OCI-M1 (cell line): ENCODE measurements at regions not wholly inside any gene's neighbourhood (a gene's known extent, or its start where the extent isn't known, plus 50 kb on each side); places are given as distances from the start of the nearest gene placed in this dataset.
A peak's percentile ranks its signal among the peaks of the same experiment; 100 is the strongest.
"Not testable (repeated sequence)": the region's sequence is repeated elsewhere in the genome, so short reads cannot be mapped to it uniquely, and the experiment has no call there.

ENCODE experiments used
- DNase-seq: peaks from one replicate; lab custom pipeline; 2025; lab: John Stamatoyannopoulos, UW

DNA sequence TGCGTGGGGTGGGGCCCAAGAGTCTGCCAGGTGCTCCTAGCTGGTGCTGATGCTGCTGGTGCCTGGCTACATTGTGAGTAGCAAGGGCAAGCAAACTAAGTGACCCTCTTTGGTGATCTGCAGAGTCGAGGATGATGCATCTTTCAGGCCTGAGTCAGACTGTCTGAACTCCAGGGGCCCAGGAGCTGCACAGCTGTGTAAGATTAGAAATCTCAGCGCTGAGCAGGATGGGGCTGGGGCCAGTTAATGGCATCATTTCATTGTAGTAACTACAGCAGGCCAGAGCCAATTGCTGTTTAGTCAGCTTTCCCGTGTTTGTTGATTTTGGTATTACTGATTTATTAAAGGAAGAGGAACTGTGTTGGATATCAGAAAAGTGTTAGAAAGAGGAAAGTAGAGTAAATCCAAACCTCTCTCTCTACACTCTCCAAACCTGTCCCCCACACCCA lies 365.2 kb downstream of the PAX1 start:
- no peak for DNase-seq

DNA sequence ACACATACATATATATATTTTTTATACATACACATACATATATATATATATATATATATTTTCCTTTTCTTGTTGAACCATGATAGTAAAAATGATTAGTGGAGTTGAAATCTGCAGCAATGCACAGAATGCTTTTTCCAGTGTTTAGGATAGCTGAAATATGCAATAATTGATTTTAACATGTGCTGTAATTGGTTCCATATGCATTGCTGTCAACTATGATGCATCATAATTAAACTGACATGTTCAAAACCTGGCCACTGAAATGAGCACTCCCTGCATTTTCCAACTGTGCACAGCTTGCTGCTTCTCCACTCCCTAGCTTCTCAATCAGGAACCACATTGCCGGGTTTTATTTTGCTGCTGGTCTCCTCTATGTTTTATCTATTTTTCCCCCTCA lies 358.3 kb downstream of the PAX1 start:
- DNase-seq: no peak

DNA sequence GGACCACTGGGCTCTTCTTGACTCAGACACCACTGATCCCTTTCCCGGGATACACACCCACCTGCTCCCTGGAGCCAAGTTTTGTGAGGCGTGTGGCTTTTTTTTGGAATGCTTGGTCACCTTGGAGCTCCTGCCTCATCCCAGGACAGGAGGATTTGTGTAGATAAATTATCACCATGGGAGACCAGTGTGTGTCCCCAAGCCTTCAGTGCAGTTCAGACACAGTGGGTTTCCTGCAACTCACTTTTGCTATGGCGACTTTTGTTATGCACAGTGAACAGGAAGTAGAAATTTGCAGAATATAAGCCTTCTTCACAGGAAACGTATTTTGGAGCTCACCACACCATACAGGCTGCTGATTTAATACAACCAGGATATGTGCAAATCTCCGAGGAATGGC lies 357.4 kb downstream of the PAX1 start:
- DNase-seq: no peak

DNA sequence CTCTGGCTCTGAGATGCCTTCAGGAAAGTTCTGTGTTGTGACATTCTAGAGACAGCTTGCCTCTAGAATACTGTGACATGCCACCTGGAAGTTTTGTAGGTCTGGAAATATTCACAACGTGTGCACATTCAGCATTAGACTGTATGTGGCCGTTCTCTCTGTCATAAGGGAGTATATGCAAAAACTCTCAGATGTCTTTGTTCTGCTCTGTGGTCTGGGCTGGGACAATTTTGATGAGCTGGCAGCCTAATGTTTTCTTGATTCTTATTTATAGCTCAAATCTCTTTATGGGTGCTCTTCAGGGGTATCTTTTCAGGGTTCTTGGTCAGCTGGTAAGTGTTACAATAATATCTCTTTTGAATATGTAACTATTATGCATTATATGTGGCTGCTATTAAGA lies 355.1 kb downstream of the PAX1 start:
- DNase-seq: no peak

DNA sequence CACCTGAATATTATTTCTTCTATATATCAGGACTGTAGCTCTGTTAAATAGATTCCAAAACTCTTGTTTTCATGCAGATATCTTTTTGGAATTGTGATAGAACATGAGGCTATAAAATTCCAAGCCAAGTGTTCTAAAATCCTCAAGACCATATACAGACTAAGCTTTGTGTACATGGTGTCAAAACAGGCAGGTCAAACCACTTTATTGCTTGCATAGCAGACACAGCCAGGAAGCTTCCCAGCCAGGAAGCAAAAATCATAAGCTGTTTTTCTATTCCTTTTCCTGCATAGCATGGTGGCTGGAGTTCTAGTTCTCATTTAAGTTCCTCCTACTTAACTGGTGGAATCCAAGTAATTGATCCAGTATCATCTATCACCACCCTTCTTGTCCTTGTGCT lies 353.3 kb downstream of the PAX1 start:
- no peak for DNase-seq

GRCh38 chr20:22055981-22056380 lies 350.5 kb downstream of the PAX1 start:
- no peak for DNase-seq

DNA sequence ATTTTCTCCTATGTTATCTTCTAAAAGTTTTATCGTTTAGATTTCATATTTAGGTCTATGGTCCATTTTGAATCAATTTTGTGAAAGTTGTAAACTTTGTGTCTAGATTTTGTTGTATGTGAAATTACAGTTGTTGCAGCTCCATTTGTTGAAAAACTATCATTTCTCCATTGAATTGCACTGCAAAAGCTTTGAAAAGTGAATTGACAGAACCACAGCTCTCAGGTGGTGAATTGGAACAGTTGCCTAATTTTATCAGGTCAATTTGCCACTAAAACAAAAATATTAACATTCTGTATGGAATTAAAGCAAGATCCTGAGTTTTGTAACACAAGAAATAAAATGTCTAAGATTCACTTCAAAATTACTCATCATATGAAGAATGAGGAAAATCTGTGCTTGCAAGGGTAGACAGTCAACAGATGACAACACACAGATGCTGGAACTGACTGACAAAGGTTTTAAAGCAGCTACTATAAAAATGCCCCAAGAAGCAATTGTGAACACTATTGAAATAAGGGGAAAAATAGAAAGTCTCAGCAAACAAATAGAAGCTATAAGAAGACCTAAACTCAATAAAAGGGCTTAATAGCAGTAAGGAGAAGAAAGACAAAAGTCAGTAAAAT lies 346.7 kb downstream of the PAX1 start:
- no peak for DNase-seq

GRCh38 chr20:22045956-22046507 lies 340.6 kb downstream of the PAX1 start:
- DNase-seq: not testable (repeated sequence)

DNA sequence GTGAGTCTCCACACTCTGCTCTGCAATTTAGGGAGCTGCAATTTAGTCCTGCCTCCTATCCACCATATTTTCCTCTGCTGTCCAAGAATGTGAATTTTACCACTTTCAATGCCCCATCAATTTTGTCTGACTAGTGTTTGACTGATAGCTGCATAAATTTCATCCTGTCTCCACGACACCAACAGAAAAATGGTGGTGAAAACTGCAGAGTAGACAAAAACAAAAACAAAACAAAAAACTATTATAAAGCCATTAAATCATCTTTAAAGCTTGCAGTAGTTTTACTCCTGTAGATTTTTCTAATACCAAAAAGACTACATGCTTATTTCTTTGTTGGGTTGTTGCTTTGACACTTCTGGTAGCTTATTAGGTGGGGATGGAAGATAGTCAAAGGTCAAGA lies 322.0 kb downstream of the PAX1 start:
- DNase-seq: no peak

- no peak for DNase-seq
Measured at GRCh38 chr20:22020201-22020600, 314.7 kb downstream of the PAX1 start.

GRCh38 chr20:22008456-22008855 lies 303.0 kb downstream of the PAX1 start:
- no peak for DNase-seq

DNA sequence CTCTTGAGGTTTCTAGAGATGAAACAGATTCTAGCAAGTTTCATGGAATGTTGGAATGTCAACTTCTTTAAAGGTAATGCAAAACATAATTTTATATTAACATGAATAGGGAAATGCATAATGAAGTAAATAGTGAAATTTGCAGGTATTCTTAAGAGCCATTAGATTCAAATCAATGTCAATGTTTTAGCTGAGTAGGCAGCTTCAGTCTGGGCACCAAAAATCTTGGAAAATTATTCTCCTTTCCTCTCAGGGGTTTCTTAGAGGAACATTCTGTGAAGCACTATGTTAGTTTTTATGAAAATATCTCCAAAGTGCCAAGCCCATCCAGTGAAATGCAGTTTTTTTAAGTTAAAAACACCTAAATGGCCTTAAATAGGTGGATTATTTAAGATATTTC lies 300.8 kb downstream of the PAX1 start:
- no peak for DNase-seq

DNA sequence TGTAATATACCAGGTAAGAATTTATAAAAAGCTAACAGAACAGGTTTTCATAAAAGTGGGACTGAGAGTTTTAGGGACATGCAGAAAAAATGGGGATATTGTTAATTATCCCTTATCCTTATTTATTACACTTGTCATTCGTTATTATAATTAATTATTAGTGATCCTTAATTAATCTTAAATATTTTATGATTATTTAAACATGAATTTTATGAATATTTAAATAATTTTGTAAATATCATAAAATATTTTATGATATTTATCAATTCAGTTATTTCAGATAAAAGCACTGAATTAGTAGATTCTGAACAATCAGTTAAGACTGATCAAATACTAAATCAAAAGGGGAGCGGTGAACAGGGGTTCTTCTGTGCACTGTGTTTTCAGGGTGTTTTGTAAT lies 300.1 kb downstream of the PAX1 start:
- no peak for DNase-seq

- peak; percentile 58 for DNase-seq
Measured at GRCh38 chr20:22004946-22005345, 299.5 kb downstream of the PAX1 start.

GRCh38 chr20:22003680-22004079 lies 298.2 kb downstream of the PAX1 start:
- DNase-seq: no peak

DNA sequence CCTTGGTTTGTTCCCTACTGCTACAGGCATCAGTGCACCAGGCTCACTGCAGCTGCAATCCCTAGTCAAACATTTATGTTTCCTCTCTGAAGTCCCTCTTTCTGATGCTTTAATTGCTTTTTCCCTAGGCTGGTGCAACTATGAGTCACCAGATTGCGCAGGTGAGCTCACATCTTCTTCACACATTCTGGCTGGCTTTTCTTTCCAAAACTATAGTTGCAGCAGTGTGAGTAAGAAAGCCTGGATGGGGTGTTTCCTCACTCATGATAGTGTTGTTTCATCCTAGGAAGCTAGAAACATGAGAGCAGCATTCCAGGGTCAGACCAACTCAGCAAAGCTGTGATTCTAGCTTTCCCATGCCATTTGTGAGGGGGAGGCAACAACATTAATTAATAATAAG lies 296.4 kb downstream of the PAX1 start:
- no peak for DNase-seq

- no peak for DNase-seq
Measured at GRCh38 chr20:21995461-21995860, 290.0 kb downstream of the PAX1 start.

- no peak for DNase-seq
Measured at GRCh38 chr20:21994203-21994602, 288.7 kb downstream of the PAX1 start.

GRCh38 chr20:21982559-21982958 lies 277.1 kb downstream of the PAX1 start:
- DNase-seq: no peak

DNA sequence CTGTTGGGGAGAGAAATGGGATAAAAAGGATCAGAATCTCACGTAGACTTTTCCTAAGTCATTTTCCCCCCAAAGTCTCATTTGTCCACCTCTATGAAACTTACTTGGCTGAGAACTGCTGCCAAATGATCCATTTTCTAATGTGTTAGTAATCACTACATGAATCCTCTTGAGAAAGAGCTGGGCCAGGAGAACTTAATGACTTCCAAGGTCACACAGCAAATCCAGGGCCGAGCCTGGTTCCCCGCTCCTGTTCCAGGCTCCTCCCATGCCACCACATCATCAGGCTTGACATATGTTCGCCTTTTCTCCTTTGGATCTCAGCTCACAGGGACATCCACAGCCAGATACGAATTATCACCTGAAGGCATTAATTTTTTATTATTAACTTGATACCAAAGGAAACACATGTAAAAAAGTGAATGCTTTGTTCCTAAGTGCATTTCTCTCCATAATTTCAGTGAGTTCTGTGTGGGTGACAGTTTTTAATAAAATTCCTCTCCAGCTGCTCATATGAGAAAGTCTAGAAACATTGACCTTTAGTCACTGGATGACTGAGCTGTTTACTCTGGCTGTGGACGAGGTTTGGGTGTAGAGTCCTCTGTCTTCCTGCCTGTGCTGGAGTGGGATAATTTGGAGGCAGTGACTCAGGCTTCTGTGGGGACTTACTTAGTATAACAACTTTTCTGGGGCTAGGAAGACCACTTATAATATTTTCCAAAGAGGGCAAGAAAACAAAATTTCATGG lies 276.3 kb downstream of the PAX1 start:
- no peak for DNase-seq

DNA sequence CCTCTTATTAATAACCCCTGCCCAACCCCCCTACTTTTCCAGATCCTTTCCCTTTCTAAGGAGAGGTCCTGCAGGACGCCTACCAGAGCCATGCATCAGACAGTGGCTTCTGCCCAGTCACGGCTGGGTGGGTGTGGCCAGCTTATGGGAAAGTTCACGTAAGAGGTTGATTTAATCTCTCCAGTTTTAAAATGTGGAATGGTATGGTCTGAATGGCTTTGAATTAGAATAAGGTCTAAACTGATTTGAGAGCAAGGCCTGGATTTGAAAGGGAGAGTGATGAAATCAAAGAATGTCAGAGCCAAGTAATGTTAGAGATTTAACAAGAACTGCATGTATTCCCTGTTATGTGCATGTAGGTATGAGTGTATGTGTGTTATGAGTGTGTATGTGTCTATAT lies 275.7 kb downstream of the PAX1 start:
- DNase-seq: no peak

- no peak for DNase-seq
Measured at GRCh38 chr20:21971436-21971835, 266.0 kb downstream of the PAX1 start.

- DNase-seq: no peak
Measured at GRCh38 chr20:21968486-21968885, 263.0 kb downstream of the PAX1 start.

GRCh38 chr20:21967481-21967880 lies 262.0 kb downstream of the PAX1 start:
- no peak for DNase-seq
